BE2C (cell line): ENCODE measurements at regions not wholly inside any gene's neighbourhood (a gene's known extent, or its start where the extent isn't known, plus 50 kb on each side); places are given as distances from the start of the nearest gene placed in this dataset.

Source experiments
- DNase-seq: peaks from one replicate; pipeline ENCODE4 v3.0.0-alpha.2; 2020
- H3K27me3 ChIP-seq: fragments of 250-450 bp; sonication (Bioruptor Pico); 2 replicates; pipeline ENCODE4 v1.5.1; 2020; ENCODE audit warnings: mild to moderate bottlenecking
- H3K36me3 ChIP-seq: fragments of 250-450 bp; sonication (Bioruptor Pico); 2 replicates; pipeline ENCODE4 v1.5.1; 2020; ENCODE audit warnings: mild to moderate bottlenecking
- H3K4me1 ChIP-seq: fragments of 250-450 bp; sonication (Bioruptor Pico); 2 replicates; pipeline ENCODE4 v1.5.1; 2020
- H3K4me3 ChIP-seq: 2 replicates; pipeline ENCODE4 v1.5.1; 2011; ENCODE audit warnings: low read depth, low read length
- H3K9me3 ChIP-seq: fragments of 250-450 bp; sonication (Bioruptor Pico); 2 replicates; pipeline ENCODE4 v1.5.1; 2020
- TF ChIP-seq, protein P1 (sequence below): IDR thresholded peaks from 2 replicates; pipeline ENCODE4 v1.5.1; 2012; ENCODE audit warnings: mild to moderate bottlenecking, low read depth, low read length

- H3K36me3 ChIP-seq = no peaks in the 10 kb centered on the region
- H3K4me3 ChIP-seq = no peak overlapping the region
- TF ChIP-seq, protein P1, sequence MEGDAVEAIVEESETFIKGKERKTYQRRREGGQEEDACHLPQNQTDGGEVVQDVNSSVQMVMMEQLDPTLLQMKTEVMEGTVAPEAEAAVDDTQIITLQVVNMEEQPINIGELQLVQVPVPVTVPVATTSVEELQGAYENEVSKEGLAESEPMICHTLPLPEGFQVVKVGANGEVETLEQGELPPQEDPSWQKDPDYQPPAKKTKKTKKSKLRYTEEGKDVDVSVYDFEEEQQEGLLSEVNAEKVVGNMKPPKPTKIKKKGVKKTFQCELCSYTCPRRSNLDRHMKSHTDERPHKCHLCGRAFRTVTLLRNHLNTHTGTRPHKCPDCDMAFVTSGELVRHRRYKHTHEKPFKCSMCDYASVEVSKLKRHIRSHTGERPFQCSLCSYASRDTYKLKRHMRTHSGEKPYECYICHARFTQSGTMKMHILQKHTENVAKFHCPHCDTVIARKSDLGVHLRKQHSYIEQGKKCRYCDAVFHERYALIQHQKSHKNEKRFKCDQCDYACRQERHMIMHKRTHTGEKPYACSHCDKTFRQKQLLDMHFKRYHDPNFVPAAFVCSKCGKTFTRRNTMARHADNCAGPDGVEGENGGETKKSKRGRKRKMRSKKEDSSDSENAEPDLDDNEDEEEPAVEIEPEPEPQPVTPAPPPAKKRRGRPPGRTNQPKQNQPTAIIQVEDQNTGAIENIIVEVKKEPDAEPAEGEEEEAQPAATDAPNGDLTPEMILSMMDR = no peak
- no peaks in the 10 kb centered on the region for H3K27me3 ChIP-seq
- DNase-seq = no peak
- peaks cover 3% of the 10 kb centered on the region for H3K4me1 ChIP-seq
- peaks cover 3% of the 10 kb centered on the region; the same call in 1 of the 2 replicates for H3K9me3 ChIP-seq
Observed at GRCh38 chr21:28442624-28443023, 550.1 kb downstream of the LTN1 start.

DNA sequence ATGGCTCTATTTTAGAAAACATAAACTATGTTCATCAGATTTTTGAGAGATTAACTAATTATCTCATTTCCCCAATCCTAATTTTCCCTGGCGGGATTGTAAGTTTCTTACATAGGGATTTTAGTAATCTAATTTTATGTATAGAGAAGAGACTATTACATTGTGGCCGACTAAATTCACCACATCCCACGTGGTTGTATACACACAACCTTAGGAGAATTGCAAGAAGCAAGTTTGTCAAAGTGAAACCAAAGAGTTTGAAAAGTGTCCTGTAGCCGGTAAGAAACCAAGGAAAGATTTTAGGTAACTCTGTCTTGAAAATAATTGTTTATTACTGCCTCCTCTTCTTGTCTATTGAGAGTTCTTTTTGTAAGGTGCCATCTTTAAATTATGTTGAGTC, 550.6 kb downstream of the LTN1 start:
- peaks cover 3% of the 10 kb centered on the region; the same call in 1 of the 2 replicates for H3K9me3 ChIP-seq
- H3K4me3 ChIP-seq = no peak overlapping the region
- no peaks in the 10 kb centered on the region for H3K27me3 ChIP-seq
- DNase-seq = no peak
- TF ChIP-seq, protein P1 = no peak
- no peaks in the 10 kb centered on the region for H3K36me3 ChIP-seq
- H3K4me1 ChIP-seq = peaks cover 8% of the 10 kb centered on the region

DNA sequence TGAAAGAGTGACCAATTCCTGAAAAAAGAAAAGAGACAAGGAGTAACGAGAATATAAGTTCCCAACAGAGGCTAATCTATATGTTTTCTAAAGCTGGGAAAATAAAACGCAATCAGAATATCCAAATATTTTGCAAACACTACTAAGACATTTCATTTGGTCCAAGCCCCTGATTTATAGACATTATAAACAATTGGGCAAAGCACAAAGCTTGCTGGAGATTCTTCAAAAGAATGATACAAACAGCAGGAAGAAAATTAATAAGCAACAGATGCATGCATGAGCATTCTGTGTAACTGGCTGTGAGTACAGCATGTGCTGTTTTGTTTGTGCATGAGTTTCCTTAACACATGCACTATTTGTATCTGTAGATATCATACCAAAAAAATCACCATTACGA, 552.9 kb downstream of the LTN1 start:
- H3K36me3 ChIP-seq = no peaks in the 10 kb centered on the region
- no peak for DNase-seq
- no peaks in the 10 kb centered on the region for H3K27me3 ChIP-seq
- no peak overlapping the region for H3K4me3 ChIP-seq
- no peaks in the 10 kb centered on the region for H3K9me3 ChIP-seq
- TF ChIP-seq, protein P1 = no peak
- H3K4me1 ChIP-seq = peaks cover 26% of the 10 kb centered on the region

DNA sequence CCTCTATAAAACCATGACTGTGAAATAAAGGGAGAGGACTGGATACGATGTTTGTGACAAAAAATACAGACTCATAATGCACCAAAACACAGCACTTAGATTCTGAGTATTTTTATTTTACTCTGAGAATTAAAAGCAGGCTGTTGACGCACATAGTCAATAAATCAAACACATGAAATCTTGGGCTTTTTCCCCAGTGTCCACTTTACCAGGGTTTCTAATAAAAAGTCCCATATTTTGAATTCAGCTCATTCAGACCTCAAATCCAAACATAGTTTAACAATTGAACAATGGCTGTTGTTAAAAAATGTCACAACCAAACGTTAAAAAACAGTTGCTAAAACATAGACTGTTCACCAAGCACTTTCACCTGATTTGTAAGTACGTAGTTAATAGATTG, 553.4 kb downstream of the LTN1 start:
- H3K27me3 ChIP-seq = no peaks in the 10 kb centered on the region
- no peaks in the 10 kb centered on the region for H3K36me3 ChIP-seq
- H3K4me3 ChIP-seq = no peak overlapping the region
- H3K9me3 ChIP-seq = no peaks in the 10 kb centered on the region
- TF ChIP-seq, protein P1 = no peak
- no peak for DNase-seq
- peaks cover 26% of the 10 kb centered on the region for H3K4me1 ChIP-seq

DNA sequence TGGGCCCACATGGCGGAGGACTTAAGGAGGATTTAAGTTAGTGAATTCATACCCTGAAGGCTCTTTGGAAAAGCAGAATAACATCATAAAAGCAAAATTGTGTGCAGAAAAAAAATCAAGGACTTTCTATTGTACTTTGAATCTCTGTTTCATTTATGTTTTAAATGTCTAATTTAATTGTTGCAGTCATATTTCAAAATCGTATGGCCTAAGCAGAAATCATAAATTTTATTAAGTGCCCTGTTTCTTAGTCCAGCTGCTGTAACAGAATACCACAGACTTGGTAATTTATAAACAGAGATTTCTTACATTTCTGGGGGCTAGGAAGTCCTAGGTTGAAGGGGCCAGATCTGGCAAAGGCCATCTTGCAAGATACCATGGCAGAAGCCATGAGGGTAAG, 555.6 kb downstream of the LTN1 start:
- Histone ChIP-seq H3K9me3 (no peaks in the 10 kb centered on the region), H3K4me3 (no peak overlapping the region), H3K27me3 (no peaks in the 10 kb centered on the region), H3K36me3 (no peaks in the 10 kb centered on the region), H3K4me1 (peaks cover 26% of the 10 kb centered on the region)
- no peak for DNase-seq
- TF ChIP-seq, protein P1 = no peak

- TF ChIP-seq, protein P1 = no peak
- Histone ChIP-seq H3K36me3 (no peaks in the 10 kb centered on the region), H3K27me3 (no peaks in the 10 kb centered on the region), H3K4me3 (no peak overlapping the region), H3K9me3 (no peaks in the 10 kb centered on the region), H3K4me1 (peaks cover 26% of the 10 kb centered on the region)
- peak; percentile 18 for DNase-seq
Observed at GRCh38 chr21:28436286-28436932, 556.3 kb downstream of the LTN1 start.
